ENCODE measurements at regions not wholly inside any gene's neighbourhood (a gene's known extent, or its start where the extent isn't known, plus 50 kb on each side); places are given as distances from the start of the nearest gene placed in this dataset.

- Mint-ChIP-seq H3K9me3 (peaks cover 29% of the 10 kb centered on the region), H3K27me3 (ENCODE audit: insufficient read depth, low read depth, poor library complexity) (peaks cover 2% of the 10 kb centered on the region), H3K36me3 (ENCODE audit: low read depth) (peaks cover 11% of the 10 kb centered on the region; the same call in 2 of the 3 replicates), H3K4me1 (no peaks in the 10 kb centered on the region), H3K27ac (no peak overlapping the region), H3K4me3 (no peak overlapping the region)
- no peaks in the 10 kb centered on the region for H3K9me2 ChIP-seq (ENCODE audit: insufficient read depth)
- H3K27ac ChIP-seq (ENCODE audit: low read depth): no peak overlapping the region
- H3K79me2 ChIP-seq (replicated peaks; ENCODE audit: insufficient read depth): no peaks in the 10 kb centered on the region
- no peak overlapping the region for H2AFZ ChIP-seq
- no peak for DNase-seq (ENCODE audit: low spot score)
- H3K27me3 ChIP-seq (ENCODE audit: insufficient read depth): no peaks in the 10 kb centered on the region
- no peak for TF ChIP-seq EZH2 (IDR thresholded peaks at IDR 0.05; ENCODE audit: low read depth, unreplicated experiment)
- TF ChIP-seq EZH2phosphoT487 (IDR thresholded peaks at IDR 0.05; ENCODE audit: unreplicated experiment): no peak
- no peak for TF ChIP-seq STAT1 (IDR thresholded peaks at IDR 0.05; ENCODE audit: unreplicated experiment)
- TF ChIP-seq ZNF462 (CRISPR knock-in tag; IDR thresholded peaks at IDR 0.05): no peak
- TF ChIP-seq CREB1 (CRISPR knock-in tag; IDR thresholded peaks at IDR 0.05; ENCODE audit: low read depth): no peak
- no peak for TF ChIP-seq REST (IDR thresholded peaks at IDR 0.05; ENCODE audit: unreplicated experiment)
- TF ChIP-seq ZNF114 (CRISPR knock-in tag; IDR thresholded peaks at IDR 0.05): no peak
- no peak for TF ChIP-seq NANOG (IDR thresholded peaks at IDR 0.05; ENCODE audit: borderline replicate concordance)
- no peak for TF ChIP-seq ETS1 (IDR thresholded peaks at IDR 0.05)
- no peak for TF ChIP-seq ZNF331 (CRISPR knock-in tag; IDR thresholded peaks at IDR 0.05; ENCODE audit: low read depth)
- no peaks in the 10 kb centered on the region for H3K4me1 ChIP-seq (ENCODE audit: insufficient read depth)
- no peak overlapping the region for H3K4me2 ChIP-seq
- H3F3A ChIP-seq (replicated peaks; ENCODE audit: low read depth): no peaks in the 10 kb centered on the region
- no peak for ATAC-seq
- no peaks in the 10 kb centered on the region; the same call in 1 of the 2 replicates for H3K36me3 ChIP-seq (ENCODE audit: insufficient read depth)
- no peak overlapping the region for H3K4me3 ChIP-seq
- no peaks in the 10 kb centered on the region for H4K20me1 ChIP-seq (replicated peaks; ENCODE audit: insufficient read depth)
Measured at GRCh38 chr14:104328607-104329006, 190.2 kb downstream of the KIF26A start.

Data from GM23338 (cell line).